B cell (primary cell): ENCODE measurements at regions not wholly inside any gene's neighbourhood (a gene's known extent, or its start where the extent isn't known, plus 50 kb on each side); places are given as distances from the start of the nearest gene placed in this dataset.

Experiments
- ATAC-seq: fragments of 200-7000 bp; cut with Tn5 transposase; one replicate; pipeline ENCODE4 v1.10.0; 2021; ENCODE audit warnings: low read depth, mild to moderate bottlenecking, moderate number of reproducible peaks, moderate library complexity
- CTCF ChIA-PET: fragments of 350-600 bp; sonication (Branson Sonifier 250); formaldehyde crosslinking; loops from one replicate; lab custom pipeline; 2021; ENCODE audit warnings: antibody characterized with exemption, inconsistent platforms; lab: Charles Lee
- POLR2A ChIA-PET: fragments of 350-600 bp; sonication (Branson Sonifier 250); formaldehyde crosslinking; loops from one replicate; lab custom pipeline; 2021; ENCODE audit warnings: antibody characterized with exemption; lab: Charles Lee
- DNase-seq: peaks from one replicate; pipeline ENCODE4 v3.0.0; 2013
- H2AFZ ChIP-seq: 2 replicates; pipeline ENCODE4 v1.6.1; 2012; ENCODE audit warnings: mild to moderate bottlenecking, low read depth, low read length; ENCODE audit not compliant: insufficient read depth, poor library complexity, severe bottlenecking
- H3K27ac ChIP-seq, 2 donors: 1 replicate in 1 of 2; 2 replicates in 1 of 2; pipeline ENCODE4 v1.5.1; 2012 to 2013; ENCODE audit warnings: low read length in 2 of 2, mild to moderate bottlenecking in 2 of 2, moderate library complexity in 1 of 2
- H3K27me3 ChIP-seq, 4 experiments: fragments of 200-600 bp in 1 of 4; sonication (generic) in 1 of 4; replicated peaks in 1 of 4; 1 replicate in 2 of 4; 2 replicates in 2 of 4; pipeline versions ENCODE4 v1.6.1 to v1.7.0; 2013 to 2016; ENCODE audit warnings: low read length in 3 of 4, mild to moderate bottlenecking in 2 of 4, mixed read lengths in 1 of 4, moderate library complexity in 1 of 4; ENCODE audit not compliant: insufficient read depth in 4 of 4, control insufficient read depth in 3 of 4; ENCODE audit errors: control extremely low read depth in 1 of 4
- H3K36me3 ChIP-seq, 2 experiments: replicated peaks in 1 of 2; 1 replicate in 1 of 2; 2 replicates in 1 of 2; pipeline versions ENCODE4 v1.6.1 to v1.7.1; 2013; ENCODE audit warnings: low read length in 1 of 2; ENCODE audit not compliant: insufficient read depth in 2 of 2, control insufficient read depth in 1 of 2; ENCODE audit errors: control extremely low read depth in 1 of 2, extremely low read depth in 1 of 2
- H3K4me1 ChIP-seq, 2 donors: fragments of 200-600 bp in 1 of 2; sonication (generic) in 1 of 2; 1 replicate in 1 of 2; 2 replicates in 1 of 2; pipeline versions ENCODE4 v1.5.1 to v1.6.1; 2013 to 2017; ENCODE audit warnings: low read length in 2 of 2; ENCODE audit not compliant: control insufficient read depth in 2 of 2, insufficient read depth in 2 of 2
- H3K4me2 ChIP-seq: replicated peaks from 2 replicates; pipeline ENCODE3; 2012; ENCODE audit warnings: mild to moderate bottlenecking, low read depth, low read length; ENCODE audit not compliant: poor library complexity, severe bottlenecking
- H3K4me3 ChIP-seq, 5 experiments: fragments of 200-600 bp in 1 of 5; sonication (generic) in 1 of 5; 1 replicate in 3 of 5; 2 replicates in 2 of 5; pipeline versions ENCODE4 v1.5.1 to v1.7.0; 2011 to 2016; ENCODE audit warnings: low read length in 4 of 5, mild to moderate bottlenecking in 4 of 5, low read depth in 2 of 5, control low read depth in 1 of 5, moderate library complexity in 1 of 5; ENCODE audit not compliant: insufficient read depth in 1 of 5; ENCODE audit errors: control extremely low read depth in 1 of 5, extremely low read depth in 1 of 5
- H3K79me2 ChIP-seq: fragments of 200-600 bp; sonication (generic); one replicate; pipeline ENCODE4 v1.6.0; 2016; ENCODE audit warnings: low read length; ENCODE audit not compliant: control insufficient read depth, insufficient read depth
- H3K9ac ChIP-seq: fragments of 200-600 bp; sonication (generic); 2 replicates; pipeline ENCODE4 v1.6.1; 2017; ENCODE audit warnings: mild to moderate bottlenecking, low read length, moderate library complexity
- H3K9me3 ChIP-seq, 3 donors: one replicate each; pipeline versions ENCODE4 v1.6.1 to v1.7.1; 2013; ENCODE audit warnings: low read length in 2 of 3; ENCODE audit not compliant: control insufficient read depth in 2 of 3, insufficient read depth in 1 of 3; ENCODE audit errors: control extremely low read depth in 1 of 3
- H4K20me1 ChIP-seq: 2 replicates; pipeline ENCODE4 v1.6.0; 2012; ENCODE audit warnings: mild to moderate bottlenecking, low read length; ENCODE audit not compliant: insufficient read depth, control insufficient read depth, poor library complexity, severe bottlenecking
- H3K27ac Mint-ChIP-seq: one replicate; pipeline ENCODE4 v1.8.0; 2021; ENCODE audit warnings: mixed read lengths
- H3K27me3 Mint-ChIP-seq: one replicate; pipeline ENCODE4 v1.8.0; 2021; ENCODE audit warnings: mixed read lengths
- H3K4me1 Mint-ChIP-seq: one replicate; pipeline ENCODE4 v1.8.0; 2021; ENCODE audit warnings: mixed read lengths
- H3K4me3 Mint-ChIP-seq: one replicate; pipeline ENCODE4 v1.8.0; 2021; ENCODE audit warnings: mixed read lengths
- H3K9me3 Mint-ChIP-seq: one replicate; pipeline ENCODE4 v1.8.0; 2022; ENCODE audit warnings: mixed read lengths; ENCODE audit not compliant: insufficient read depth
- EZH2 ChIP-seq: IDR thresholded peaks from 2 replicates; pipeline ENCODE4 v1.6.1; 2012; ENCODE audit warnings: borderline replicate concordance, low read depth, mild to moderate bottlenecking, moderate library complexity, low read length; ENCODE audit not compliant: insufficient read depth, poor library complexity, severe bottlenecking
- WGBS: methylation state at CpG from one replicate; pipeline ENCODE4 v1.1.5; 2013; ENCODE audit warnings: missing lambda C conversion rate; ENCODE audit not compliant: insufficient coverage; 5-methylcytosine and 5-hydroxymethylcytosine counted together
- intact Hi-C: fragments of 100-400 bp; cut with micrococcal nuclease; formaldehyde crosslinking; loops from one replicate; pipeline ENCODE4 v1.10.0; 2022
- TF ChIP-seq, protein P1 (sequence below): fragments of 200-600 bp; IDR thresholded peaks from one replicate; pipeline ENCODE4 v1.8.0; 2022; ENCODE audit warnings: antibody characterized with exemption, mild to moderate bottlenecking

DNA sequence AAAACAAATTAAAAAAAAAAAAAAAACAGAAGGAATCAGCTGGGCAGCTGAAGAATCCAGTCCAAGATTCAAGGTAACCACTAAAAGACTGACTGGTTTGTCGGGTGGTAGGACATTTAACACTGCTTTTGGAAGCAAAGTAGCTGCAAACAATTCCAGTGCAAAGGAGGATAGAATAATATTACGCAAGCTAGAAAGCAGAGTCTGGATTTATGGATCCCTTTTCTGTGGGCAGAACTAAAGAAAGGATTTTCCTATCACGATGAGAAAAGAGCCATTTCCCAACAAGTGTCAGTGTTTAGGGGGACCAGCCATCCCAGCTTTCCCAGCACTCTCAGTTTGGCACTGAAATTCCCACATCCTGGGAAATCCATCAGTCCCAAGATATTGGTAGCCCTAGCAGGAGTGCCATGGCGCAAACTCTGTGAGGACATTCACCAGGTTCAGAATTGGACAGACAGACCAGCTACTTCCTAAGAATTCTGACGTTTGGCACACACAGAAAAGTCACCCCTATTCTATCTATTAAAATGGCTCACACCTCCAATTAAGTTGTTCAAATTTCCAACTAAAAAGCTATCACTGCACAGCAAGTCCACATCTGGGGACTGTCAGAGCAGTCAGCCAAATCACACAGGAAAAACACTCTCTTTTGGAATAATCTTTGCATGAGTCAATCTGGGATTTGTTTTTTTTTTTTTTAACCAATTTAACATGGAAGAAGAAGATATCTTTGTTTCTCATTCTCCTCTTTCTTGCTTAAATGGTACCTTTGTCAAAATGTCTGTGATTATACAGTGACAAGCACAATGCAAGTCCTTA lies 356.8 kb upstream of the ARID1B start:
- TF ChIP-seq, protein P1, sequence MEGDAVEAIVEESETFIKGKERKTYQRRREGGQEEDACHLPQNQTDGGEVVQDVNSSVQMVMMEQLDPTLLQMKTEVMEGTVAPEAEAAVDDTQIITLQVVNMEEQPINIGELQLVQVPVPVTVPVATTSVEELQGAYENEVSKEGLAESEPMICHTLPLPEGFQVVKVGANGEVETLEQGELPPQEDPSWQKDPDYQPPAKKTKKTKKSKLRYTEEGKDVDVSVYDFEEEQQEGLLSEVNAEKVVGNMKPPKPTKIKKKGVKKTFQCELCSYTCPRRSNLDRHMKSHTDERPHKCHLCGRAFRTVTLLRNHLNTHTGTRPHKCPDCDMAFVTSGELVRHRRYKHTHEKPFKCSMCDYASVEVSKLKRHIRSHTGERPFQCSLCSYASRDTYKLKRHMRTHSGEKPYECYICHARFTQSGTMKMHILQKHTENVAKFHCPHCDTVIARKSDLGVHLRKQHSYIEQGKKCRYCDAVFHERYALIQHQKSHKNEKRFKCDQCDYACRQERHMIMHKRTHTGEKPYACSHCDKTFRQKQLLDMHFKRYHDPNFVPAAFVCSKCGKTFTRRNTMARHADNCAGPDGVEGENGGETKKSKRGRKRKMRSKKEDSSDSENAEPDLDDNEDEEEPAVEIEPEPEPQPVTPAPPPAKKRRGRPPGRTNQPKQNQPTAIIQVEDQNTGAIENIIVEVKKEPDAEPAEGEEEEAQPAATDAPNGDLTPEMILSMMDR: no peak
- TF ChIP-seq EZH2: no peak
- Mint-ChIP-seq H3K9me3 (no peaks in the 10 kb centered on the region), H3K4me1 (peaks cover 20% of the 10 kb centered on the region), H3K27ac (no peak overlapping the region), H3K4me3 (no peak overlapping the region), H3K27me3 (no peaks in the 10 kb centered on the region)
- no peak for DNase-seq
- Histone ChIP-seq H3K4me2 (no peak overlapping the region), H3K4me3 (no peak overlapping the region), H3K9ac (no peak overlapping the region), H2AFZ (no peak overlapping the region), H3K4me1 (peaks cover 14 to 15% of the 10 kb centered on the region in 2 donors), H3K9me3 (peaks cover 0 to 13% (median 3%) of the 10 kb centered on the region in 3 donors), H4K20me1 (no peaks in the 10 kb centered on the region), H3K36me3 (no peaks in the 10 kb centered on the region), H3K27ac (no peak overlapping the region), H3K27me3 (no peaks in the 10 kb centered on the region), H3K79me2 (no peaks in the 10 kb centered on the region)
- no peak for ATAC-seq
- intact Hi-C loops: no loop called here
- POLR2A ChIA-PET: no interaction called here
- CTCF ChIA-PET: interaction anchor here (0.7 kb wide), 1 partner anchor 16 kb away, joined by 5 read pairs; no protein-coding TSS in a partner anchor
- 98% methylated on average over 5 of the region's 5 CpGs for WGBS

DNA sequence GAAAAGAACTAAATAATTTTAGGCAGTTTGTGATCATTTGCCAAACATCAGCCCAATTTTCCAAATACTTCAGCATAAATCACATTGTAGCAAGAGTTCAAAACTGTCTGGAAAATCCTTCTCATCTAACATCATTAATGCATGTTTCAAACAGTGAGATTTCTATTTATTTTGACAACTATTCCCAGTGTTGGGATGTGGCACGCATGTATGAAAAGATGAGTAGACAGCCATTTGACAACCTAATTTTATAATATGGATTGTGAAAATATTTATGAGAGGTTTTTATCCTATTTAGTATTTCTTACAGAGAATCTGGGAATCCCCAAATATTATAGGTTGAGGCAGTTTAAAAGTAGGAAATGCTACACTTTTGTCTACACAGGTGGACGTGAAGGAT lies 357.6 kb upstream of the ARID1B start:
- no peak for ATAC-seq
- Mint-ChIP-seq H3K27me3 (no peaks in the 10 kb centered on the region), H3K4me1 (peaks cover 18% of the 10 kb centered on the region), H3K27ac (no peak overlapping the region), H3K4me3 (no peak overlapping the region), H3K9me3 (no peaks in the 10 kb centered on the region)
- Histone ChIP-seq H3K27ac (no peak overlapping the region), H3K79me2 (no peaks in the 10 kb centered on the region), H3K4me3 (no peak overlapping the region), H2AFZ (no peak overlapping the region), H3K9ac (no peak overlapping the region), H3K36me3 (no peaks in the 10 kb centered on the region), H3K27me3 (no peaks in the 10 kb centered on the region), H4K20me1 (no peaks in the 10 kb centered on the region), H3K4me2 (no peak overlapping the region), H3K4me1 (peaks cover 14 to 15% of the 10 kb centered on the region in 2 donors), H3K9me3 (peaks cover 0 to 13% (median 3%) of the 10 kb centered on the region in 3 donors)
- WGBS: no CpG with 5 or more reads among the region's 2 CpGs
- no peak for DNase-seq
- POLR2A ChIA-PET: no interaction called here
- intact Hi-C loops: no loop called here
- TF ChIP-seq EZH2: no peak
- TF ChIP-seq, protein P1: no peak
- CTCF ChIA-PET: no interaction called here
